ENCODE measurements at regions not wholly inside any gene's neighbourhood (a gene's known extent, or its start where the extent isn't known, plus 50 kb on each side); places are given as distances from the start of the nearest gene placed in this dataset.

- no peak for TF ChIP-seq JUND (IDR thresholded peaks at IDR 0.05; ENCODE audit: low read depth)
- in situ Hi-C loops (cut with HindIII; ENCODE audit: low pct_unique_long_range_greater_than_20kb, low sequenced_read_pairs): no loop called here
- DNase-seq (ENCODE audit: low read depth in 1 of 2, low spot score in 1 of 2): no peak
Observed at GRCh38 chr14:36465178-36465577, 54.9 kb downstream of the NKX2-1 start.

GRCh38 chr14:36462890-36463289 is 57.1 kb downstream of the NKX2-1 start:
- DNase-seq (ENCODE audit: low read depth in 1 of 2, low spot score in 1 of 2): no peak
- TF ChIP-seq JUND (IDR thresholded peaks at IDR 0.05; ENCODE audit: low read depth): no peak
- in situ Hi-C loops (cut with HindIII; ENCODE audit: low pct_unique_long_range_greater_than_20kb, low sequenced_read_pairs): no loop called here

- in situ Hi-C loops (cut with HindIII; ENCODE audit: low pct_unique_long_range_greater_than_20kb, low sequenced_read_pairs): no loop called here
- no peak for TF ChIP-seq JUND (IDR thresholded peaks at IDR 0.05; ENCODE audit: low read depth)
- DNase-seq (ENCODE audit: low read depth in 1 of 2, low spot score in 1 of 2): no peak
Observed at GRCh38 chr14:36455241-36455627, 64.8 kb downstream of the NKX2-1 start.

- in situ Hi-C loops (cut with HindIII; ENCODE audit: low pct_unique_long_range_greater_than_20kb, low sequenced_read_pairs): no loop called here
- TF ChIP-seq JUND (IDR thresholded peaks at IDR 0.05; ENCODE audit: low read depth): no peak
- DNase-seq (ENCODE audit: low read depth in 1 of 2, low spot score in 1 of 2): no peak
Observed at GRCh38 chr14:36454599-36455240, 65.3 kb downstream of the NKX2-1 start.

GRCh38 chr14:36452860-36453259 is 67.2 kb downstream of the NKX2-1 start:
- no peak for TF ChIP-seq JUND (IDR thresholded peaks at IDR 0.05; ENCODE audit: low read depth)
- no peak for DNase-seq (ENCODE audit: low read depth in 1 of 2, low spot score in 1 of 2)
- in situ Hi-C loops (cut with HindIII; ENCODE audit: low pct_unique_long_range_greater_than_20kb, low sequenced_read_pairs): no loop called here

GRCh38 chr14:36451310-36452065 is 68.5 kb downstream of the NKX2-1 start:
- no peak for TF ChIP-seq JUND (IDR thresholded peaks at IDR 0.05; ENCODE audit: low read depth)
- peak in 1 of 2 experiments; percentile 38 for DNase-seq (ENCODE audit: low read depth in 1 of 2, low spot score in 1 of 2)
- in situ Hi-C loops (cut with HindIII; ENCODE audit: low pct_unique_long_range_greater_than_20kb, low sequenced_read_pairs): no loop called here

GRCh38 chr14:36450550-36450949 is 69.5 kb downstream of the NKX2-1 start:
- no peak for TF ChIP-seq JUND (IDR thresholded peaks at IDR 0.05; ENCODE audit: low read depth)
- peak in 1 of 2 experiments; percentile 45 for DNase-seq (ENCODE audit: low read depth in 1 of 2, low spot score in 1 of 2)
- in situ Hi-C loops (cut with HindIII; ENCODE audit: low pct_unique_long_range_greater_than_20kb, low sequenced_read_pairs): no loop called here

- TF ChIP-seq JUND (IDR thresholded peaks at IDR 0.05; ENCODE audit: low read depth): no peak
- in situ Hi-C loops (cut with HindIII; ENCODE audit: low pct_unique_long_range_greater_than_20kb, low sequenced_read_pairs): no loop called here
Observed at GRCh38 chr14:36449903-36450302, 70.1 kb downstream of the NKX2-1 start.

GRCh38 chr14:36443374-36443773 is 76.7 kb downstream of the NKX2-1 start:
- DNase-seq (ENCODE audit: low read depth in 1 of 2, low spot score in 1 of 2): no peak
- TF ChIP-seq JUND (IDR thresholded peaks at IDR 0.05; ENCODE audit: low read depth): no peak
- in situ Hi-C loops (cut with HindIII; ENCODE audit: low pct_unique_long_range_greater_than_20kb, low sequenced_read_pairs): no loop called here

More at GRCh38 chr14:36449903-36450302, 70.1 kb downstream of the NKX2-1 start:
- DNase-seq (ENCODE audit: low read depth in 1 of 2, low spot score in 1 of 2): no peak

- no peak for DNase-seq (ENCODE audit: low read depth in 1 of 2, low spot score in 1 of 2)
- no peak for TF ChIP-seq JUND (IDR thresholded peaks at IDR 0.05; ENCODE audit: low read depth)
- in situ Hi-C loops (cut with HindIII; ENCODE audit: low pct_unique_long_range_greater_than_20kb, low sequenced_read_pairs): no loop called here
Observed at GRCh38 chr14:36442824-36443241, 77.2 kb downstream of the NKX2-1 start.

- TF ChIP-seq JUND (IDR thresholded peaks at IDR 0.05; ENCODE audit: low read depth): no peak
- in situ Hi-C loops (cut with HindIII; ENCODE audit: low pct_unique_long_range_greater_than_20kb, low sequenced_read_pairs): no loop called here
- DNase-seq (ENCODE audit: low read depth in 1 of 2, low spot score in 1 of 2): no peak
Observed at GRCh38 chr14:36441283-36441682, 78.7 kb downstream of the NKX2-1 start.

- DNase-seq (ENCODE audit: low read depth in 1 of 2, low spot score in 1 of 2): no peak
- in situ Hi-C loops (cut with HindIII; ENCODE audit: low pct_unique_long_range_greater_than_20kb, low sequenced_read_pairs): no loop called here
- no peak for TF ChIP-seq JUND (IDR thresholded peaks at IDR 0.05; ENCODE audit: low read depth)
Observed at GRCh38 chr14:36439766-36440165, 80.3 kb downstream of the NKX2-1 start.

GRCh38 chr14:36438883-36439282 is 81.1 kb downstream of the NKX2-1 start:
- in situ Hi-C loops (cut with HindIII; ENCODE audit: low pct_unique_long_range_greater_than_20kb, low sequenced_read_pairs): no loop called here
- DNase-seq (ENCODE audit: low read depth in 1 of 2, low spot score in 1 of 2): no peak
- TF ChIP-seq JUND (IDR thresholded peaks at IDR 0.05; ENCODE audit: low read depth): no peak
